22Rv1 (cell line): ENCODE measurements at regions not wholly inside any gene's neighbourhood (a gene's known extent, or its start where the extent isn't known, plus 50 kb on each side); places are given as distances from the start of the nearest gene placed in this dataset.

Experiments used
- CTCF ChIP-seq: fragments of 450-650 bp; IDR thresholded peaks from 2 replicates; pipeline ENCODE4 v1.5.1; 2017; ENCODE audit warnings: mild to moderate bottlenecking
- ZFX ChIP-seq: fragments of 450-650 bp; IDR thresholded peaks from 2 replicates; pipeline ENCODE4 v1.6.1; 2017; ENCODE audit warnings: antibody characterized with exemption, borderline replicate concordance

GRCh38 chr9:97803167-97804058, 49.6 kb upstream of the FOXE1 start:
- TF ChIP-seq CTCF = peak; percentile 9; the same call in 1 of the 2 replicates
- TF ChIP-seq ZFX = no peak
